ENCODE measurements at regions not wholly inside any gene's neighbourhood (a gene's known extent, or its start where the extent isn't known, plus 50 kb on each side); places are given as distances from the start of the nearest gene placed in this dataset.

- DNase-seq = no peak
Observed at GRCh38 chr4:163623787-163624186, 129.3 kb downstream of the TMA16 start.

GRCh38 chr4:163624727-163625126 lies 130.2 kb downstream of the TMA16 start:
- no peak for DNase-seq

- DNase-seq = no peak
Observed at GRCh38 chr4:163631288-163631687, 136.8 kb downstream of the TMA16 start.

- no peak for DNase-seq
Observed at GRCh38 chr4:163638909-163639308, 144.4 kb downstream of the TMA16 start.

GRCh38 chr4:163649557-163650091 lies 155.1 kb downstream of the TMA16 start:
- DNase-seq = no peak

- no peak for DNase-seq
Observed at GRCh38 chr4:163651761-163652160, 157.3 kb downstream of the TMA16 start.

- no peak for DNase-seq
Observed at GRCh38 chr4:163654621-163655020, 160.1 kb downstream of the TMA16 start.

GRCh38 chr4:163660636-163661035 lies 166.1 kb downstream of the TMA16 start:
- DNase-seq = no peak

- DNase-seq = no peak
Observed at GRCh38 chr4:163662768-163663167, 168.3 kb downstream of the TMA16 start.

- no peak for DNase-seq
Observed at GRCh38 chr4:163663454-163664225, 169.2 kb downstream of the TMA16 start.

GRCh38 chr4:163665101-163665500 lies 170.6 kb downstream of the TMA16 start:
- no peak for DNase-seq

- DNase-seq = no peak
Observed at GRCh38 chr4:163665521-163666331, 171.2 kb downstream of the TMA16 start.

GRCh38 chr4:163666332-163666873 lies 171.9 kb downstream of the TMA16 start:
- no peak for DNase-seq

GRCh38 chr4:163672751-163673150 lies 178.3 kb downstream of the TMA16 start:
- no peak for DNase-seq

- DNase-seq = no peak
Observed at GRCh38 chr4:163673848-163674697, 179.6 kb downstream of the TMA16 start.

GRCh38 chr4:163679189-163679588 lies 184.7 kb downstream of the TMA16 start:
- DNase-seq = no peak

- no peak for DNase-seq
Observed at GRCh38 chr4:163680386-163681098, 186.1 kb downstream of the TMA16 start.

GRCh38 chr4:163681208-163681821 lies 186.8 kb downstream of the TMA16 start:
- DNase-seq = no peak

GRCh38 chr4:163688856-163689255 lies 194.4 kb downstream of the TMA16 start:
- DNase-seq = no peak

GRCh38 chr4:163693211-163693610 lies 198.7 kb downstream of the TMA16 start:
- no peak for DNase-seq

- DNase-seq = no peak
Observed at GRCh38 chr4:163693776-163694175, 199.3 kb downstream of the TMA16 start.

GRCh38 chr4:163694385-163694784 lies 199.9 kb downstream of the TMA16 start:
- no peak for DNase-seq

Data from NCI-H510A (cell line).